ENCODE measurements at regions not wholly inside any gene's neighbourhood (a gene's known extent, or its start where the extent isn't known, plus 50 kb on each side); places are given as distances from the start of the nearest gene placed in this dataset.
A peak's percentile ranks its signal among the peaks of the same experiment; 100 is the strongest.

GRCh38 chr6:63456734-63457133 is 115.5 kb upstream of the LOC128125822 start:
- H3K27ac ChIP-seq = peak overlapping the region; percentile 87 to 91
- TF ChIP-seq TFCP2L1 (CRISPR knock-in tag; IDR thresholded peaks at IDR 0.05) = no peak
- no peak for TF ChIP-seq JUN (IDR thresholded peaks at IDR 0.05)
- TF ChIP-seq ESRRA (IDR thresholded peaks at IDR 0.05; ENCODE audit: borderline replicate concordance, low read length) = no peak
- no peak for TF ChIP-seq GATA3 (IDR thresholded peaks at IDR 0.05; ENCODE audit: borderline replicate concordance)
- TF ChIP-seq POLR2A (IDR thresholded peaks at IDR 0.05; ENCODE audit: low read length) = no peak
- TF ChIP-seq MYC (IDR thresholded peaks at IDR 0.05; ENCODE audit: borderline replicate concordance, low read length) = no peak
- TF ChIP-seq HOXB5 (CRISPR knock-in tag; IDR thresholded peaks at IDR 0.05) = no peak
- TF ChIP-seq HOXA7 (CRISPR knock-in tag; IDR thresholded peaks at IDR 0.05) = no peak
- TF ChIP-seq NFE2L2 (conservative IDR thresholded peaks at IDR 0.05; ENCODE audit: low read length) = no peak
- no peak for TF ChIP-seq KDM5A (IDR thresholded peaks at IDR 0.05)
- no peak for TF ChIP-seq REST (IDR thresholded peaks at IDR 0.05)
- TF ChIP-seq ZC3H11A (IDR thresholded peaks at IDR 0.05) = no peak
- TF ChIP-seq CBX8 (IDR thresholded peaks at IDR 0.05) = no peak
- no peak for TF ChIP-seq SREBF2 (IDR thresholded peaks at IDR 0.05)
- no peak for TF ChIP-seq USF2 (IDR thresholded peaks at IDR 0.05)
- TF ChIP-seq HEYL (CRISPR knock-in tag; IDR thresholded peaks at IDR 0.05) = no peak
- no peak for TF ChIP-seq POLR2AphosphoS2 (conservative IDR thresholded peaks at IDR 0.05; ENCODE audit: low read length)
- TF ChIP-seq EHMT2 (IDR thresholded peaks at IDR 0.05; ENCODE audit: low read depth) = no peak
- no peak for TF ChIP-seq CTCF (IDR thresholded peaks at IDR 0.05)
- TF ChIP-seq FOXS1 (CRISPR knock-in tag; IDR thresholded peaks at IDR 0.05) = no peak
- no peaks in the 10 kb centered on the region for H3K9me3 ChIP-seq
- ChIA-PET CTCF (no interaction called here), POLR2A (no interaction called here)
- H3K4me2 ChIP-seq = peak overlapping the region; percentile 9; the same call in 1 of the 3 replicates
- DNase-seq (ENCODE audit: low read depth in 1 of 2, low spot score in 1 of 2) (no peak), FAIRE-seq (no peak), ATAC-seq (no peak)
- no peak overlapping the region for H3K4me3 ChIP-seq
- peaks cover 50% of the 10 kb centered on the region for H3K4me1 ChIP-seq

- no peaks in the 10 kb centered on the region for H3K9me3 ChIP-seq
- ChIA-PET POLR2A (no interaction called here), CTCF (no interaction called here)
- peak; percentile 58 to 83 for DNase-seq (ENCODE audit: low read depth in 1 of 2, low spot score in 1 of 2)
- peak; percentile 96 for FAIRE-seq
- WGBS (ENCODE audit: missing lambda C conversion rate) = under 1% methylated on average over 6 of the region's 6 CpGs
- peak overlapping the region; percentile 22; the same call in 2 of the 3 replicates for H3K4me3 ChIP-seq
- peak; percentile 71 to 81 for ATAC-seq
- peak overlapping the region; percentile 87 to 91 for H3K27ac ChIP-seq
- H3K4me1 ChIP-seq = peaks cover 37% of the 10 kb centered on the region
- peak overlapping the region; percentile 91 for H3K4me2 ChIP-seq
- TF ChIP-seq GATA3 (IDR thresholded peaks at IDR 0.05; ENCODE audit: borderline replicate concordance) (peak; percentile 92), JUNB (IDR thresholded peaks at IDR 0.05) (peak; percentile 63; the same call in 1 of the 2 replicates), CEBPB (IDR thresholded peaks at IDR 0.05) (peak; percentile 96 to 98), E2F6 (IDR thresholded peaks at IDR 0.05; ENCODE audit: borderline replicate concordance, low read depth) (no peak), MAX (IDR thresholded peaks at IDR 0.05) (peak; percentile 53; the same call in 1 of the 2 replicates), EP300 (IDR thresholded peaks at IDR 0.05) (peak; percentile 85 to 89; a peak in 4 of 5 replicates), NFE2L2 (conservative IDR thresholded peaks at IDR 0.05; ENCODE audit: low read length) (no peak), HES2 (IDR thresholded peaks at IDR 0.05) (peak; percentile 84), HOXB13 (CRISPR knock-in tag; IDR thresholded peaks at IDR 0.05; ENCODE audit: low read depth) (0 out of 2 replicates have a peak, but pooled peaks have one; percentile 32), SREBF2 (IDR thresholded peaks at IDR 0.05) (no peak), TFCP2L1 (CRISPR knock-in tag; IDR thresholded peaks at IDR 0.05) (no peak), RAD21 (conservative IDR thresholded peaks at IDR 0.05 in 1 of 2, IDR thresholded peaks at IDR 0.05 in 1 of 2) (peak; percentile 14 to 40; a peak in 2 of 5 replicates), JUN (IDR thresholded peaks at IDR 0.05) (peak; percentile 59 to 79; a peak in 2 of 5 replicates), USF2 (IDR thresholded peaks at IDR 0.05) (no peak), TP53 (CRISPR knock-in tag; IDR thresholded peaks at IDR 0.05) (no peak), FOSL2 (IDR thresholded peaks at IDR 0.05) (no peak), FOSL2 (CRISPR knock-in tag; IDR thresholded peaks at IDR 0.05) (peak; percentile 70; the same call in 1 of the 2 replicates)
These were observed 113.7 kb upstream of the LOC128125822 start for GRCh38 chr6:63458480-63459115.

All from A549 (cell line).